OCI-LY7 (cell line): ENCODE measurements at regions not wholly inside any gene's neighbourhood (a gene's known extent, or its start where the extent isn't known, plus 50 kb on each side); places are given as distances from the start of the nearest gene placed in this dataset.

ENCODE experiments used
- BruUV-seq: library from RNA; stranded (reverse); fragments of 400-500 nt; replicated peaks from 2 replicates; lab custom pipeline; 2021; lab: Mats Ljungman, UMichigan
- CTCF ChIA-PET: fragments of 300-600 bp; sonication (Branson Sonifier 250); formaldehyde crosslinking; loops from one replicate; lab custom pipeline; 2022; ENCODE audit warnings: antibody characterized with exemption; ENCODE audit not compliant: unreplicated experiment; lab: Charles Lee
- POLR2A ChIA-PET: fragments of 300-600 bp; sonication (Branson Sonifier 250); formaldehyde crosslinking; loops from one replicate; lab custom pipeline; 2022; ENCODE audit warnings: antibody characterized with exemption; lab: Charles Lee
- DNase-seq: peaks from one replicate; pipeline ENCODE4 v3.0.0-alpha.2; 2015; ENCODE audit warnings: low spot score
- H2AFZ ChIP-seq: fragments of 200-600 bp; sonication (generic), shearing (Covaris generic); 2 replicates; pipeline ENCODE4 v1.6.1; 2014; ENCODE audit warnings: mild to moderate bottlenecking, antibody characterized with exemption, low read length, moderate library complexity
- H3K27ac ChIP-seq: fragments of 200-600 bp; sonication (generic); 2 replicates; pipeline ENCODE4 v1.5.1; 2014; ENCODE audit warnings: mixed run types, low read depth, mild to moderate bottlenecking, moderate library complexity, low read length, inconsistent platforms; ENCODE audit not compliant: poor library complexity, severe bottlenecking
- H3K36me3 ChIP-seq: fragments of 200-600 bp; sonication (generic); 2 replicates; pipeline ENCODE4 v1.6.1; 2014; ENCODE audit warnings: mild to moderate bottlenecking, antibody characterized with exemption, low read length, moderate library complexity, mixed read lengths; ENCODE audit not compliant: insufficient read depth
- H3K4me1 ChIP-seq: fragments of 200-600 bp; sonication (generic); 2 replicates; pipeline ENCODE4 v1.5.1; 2014; ENCODE audit warnings: mild to moderate bottlenecking, low read length; ENCODE audit not compliant: insufficient read depth, poor library complexity, severe bottlenecking
- H3K4me2 ChIP-seq: fragments of 200-600 bp; sonication (generic); 2 replicates; pipeline ENCODE4 v1.6.1; 2014; ENCODE audit warnings: mild to moderate bottlenecking, low read length
- H3K4me3 ChIP-seq: fragments of 200-600 bp; sonication (generic); 2 replicates; pipeline ENCODE4 v1.5.1; 2014; ENCODE audit warnings: mild to moderate bottlenecking, low read depth, low read length; ENCODE audit not compliant: poor library complexity, severe bottlenecking
- H3K79me2 ChIP-seq: fragments of 200-600 bp; sonication (generic); 2 replicates; pipeline ENCODE4 v1.6.1; 2016; ENCODE audit warnings: low read depth, mild to moderate bottlenecking, low read length, moderate library complexity, mixed read lengths; ENCODE audit not compliant: insufficient read depth
- H3K9me2 ChIP-seq: fragments of 200-600 bp; sonication (generic); 2 replicates; pipeline ENCODE4 v1.6.1; 2016; ENCODE audit warnings: mild to moderate bottlenecking, low read length, mixed read lengths; ENCODE audit not compliant: insufficient read depth
- H3K9me3 ChIP-seq: fragments of 200-600 bp; sonication (generic); 2 replicates; pipeline ENCODE4 v1.6.1; 2014; ENCODE audit warnings: mild to moderate bottlenecking, mixed run types, low read length, mixed read lengths
- H4K20me1 ChIP-seq: fragments of 200-600 bp; sonication (generic); 2 replicates; pipeline ENCODE4 v1.6.1; 2014; ENCODE audit warnings: mild to moderate bottlenecking, antibody characterized with exemption, low read length, moderate library complexity, mixed read lengths; ENCODE audit not compliant: insufficient read depth
- EZH2phosphoT487 ChIP-seq: fragments of 200-600 bp; sonication (generic); IDR thresholded peaks from 2 replicates; pipeline ENCODE4 v1.6.1; 2018; ENCODE audit warnings: low read depth, borderline replicate concordance, mild to moderate bottlenecking, mixed run types, antibody characterized with exemption, low read length, moderate library complexity, mixed read lengths
- intact Hi-C: fragments of 100-400 bp; cut with micrococcal nuclease; formaldehyde crosslinking; loops from one replicate; pipeline ENCODE4 v1.10.0; 2022; ENCODE audit not compliant: unreplicated experiment
- TF ChIP-seq, protein P1 (sequence below): fragments of 200-600 bp; sonication (generic); conservative IDR thresholded peaks from 2 replicates; pipeline ENCODE4 v1.5.1; 2014; ENCODE audit warnings: mild to moderate bottlenecking, antibody characterized with exemption, low read length, moderate library complexity, mixed read lengths

DNA sequence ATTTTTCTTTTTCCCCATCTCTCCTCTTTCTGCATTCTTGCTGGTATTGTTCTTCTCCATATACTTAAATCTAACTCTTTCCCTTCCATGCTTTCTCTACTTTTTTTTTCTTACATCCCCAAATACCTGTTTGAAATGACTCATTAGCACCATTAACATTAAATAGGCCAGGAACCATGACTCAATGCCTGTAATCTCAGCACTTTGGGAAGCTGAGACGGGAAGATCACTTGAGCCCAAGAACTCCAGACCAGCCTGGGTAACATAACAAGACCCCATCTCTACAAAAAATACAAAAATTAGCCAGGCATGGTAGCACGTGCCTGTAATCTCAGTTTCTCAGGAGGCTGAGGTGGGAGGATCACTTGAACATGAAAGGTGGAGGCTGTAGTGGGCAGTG is 1026.8 kb downstream of the GATA3 start:
- POLR2A ChIA-PET: interaction anchor here (0.6 kb wide), 1 partner anchor 1209 kb away, joined by 3 read pairs; no protein-coding TSS in a partner anchor
- intact Hi-C loops: no loop called here

DNA sequence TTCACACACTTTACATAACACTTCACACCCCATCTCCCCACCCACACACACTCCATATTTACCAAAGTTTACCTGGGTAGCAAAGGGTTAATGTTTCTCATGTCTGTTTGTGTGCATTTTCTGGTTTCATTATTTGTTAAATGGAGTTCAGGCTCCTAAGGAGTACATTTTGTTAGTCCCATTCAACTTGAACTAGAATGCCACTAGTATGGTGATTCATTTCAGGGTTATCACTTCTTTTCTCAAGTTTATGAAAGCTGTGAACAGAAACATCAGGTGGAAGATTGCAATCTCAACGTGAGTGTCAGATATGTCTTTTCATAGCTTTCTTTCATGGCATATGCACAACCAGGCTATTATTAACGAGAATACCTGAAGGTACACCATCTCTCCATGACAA is 1027.5 kb downstream of the GATA3 start:
- no peak overlapping the region for H2AFZ ChIP-seq
- no peaks in the 10 kb centered on the region for H3K36me3 ChIP-seq
- no peak for DNase-seq
- ChIA-PET CTCF (no interaction called here), POLR2A (interaction anchor here (0.6 kb wide), 1 partner anchor 1210 kb away, joined by 3 read pairs; no protein-coding TSS in a partner anchor)
- H3K27ac ChIP-seq: no peak overlapping the region
- no TSS peak for BruUV-seq
- H4K20me1 ChIP-seq: no peaks in the 10 kb centered on the region
- no peaks in the 10 kb centered on the region for H3K4me1 ChIP-seq
- intact Hi-C loops: no loop called here
- H3K4me3 ChIP-seq: no peak overlapping the region
- H3K9me3 ChIP-seq: no peaks in the 10 kb centered on the region
- H3K79me2 ChIP-seq: no peaks in the 10 kb centered on the region
- H3K9me2 ChIP-seq: no peaks in the 10 kb centered on the region
- TF ChIP-seq, protein P1, sequence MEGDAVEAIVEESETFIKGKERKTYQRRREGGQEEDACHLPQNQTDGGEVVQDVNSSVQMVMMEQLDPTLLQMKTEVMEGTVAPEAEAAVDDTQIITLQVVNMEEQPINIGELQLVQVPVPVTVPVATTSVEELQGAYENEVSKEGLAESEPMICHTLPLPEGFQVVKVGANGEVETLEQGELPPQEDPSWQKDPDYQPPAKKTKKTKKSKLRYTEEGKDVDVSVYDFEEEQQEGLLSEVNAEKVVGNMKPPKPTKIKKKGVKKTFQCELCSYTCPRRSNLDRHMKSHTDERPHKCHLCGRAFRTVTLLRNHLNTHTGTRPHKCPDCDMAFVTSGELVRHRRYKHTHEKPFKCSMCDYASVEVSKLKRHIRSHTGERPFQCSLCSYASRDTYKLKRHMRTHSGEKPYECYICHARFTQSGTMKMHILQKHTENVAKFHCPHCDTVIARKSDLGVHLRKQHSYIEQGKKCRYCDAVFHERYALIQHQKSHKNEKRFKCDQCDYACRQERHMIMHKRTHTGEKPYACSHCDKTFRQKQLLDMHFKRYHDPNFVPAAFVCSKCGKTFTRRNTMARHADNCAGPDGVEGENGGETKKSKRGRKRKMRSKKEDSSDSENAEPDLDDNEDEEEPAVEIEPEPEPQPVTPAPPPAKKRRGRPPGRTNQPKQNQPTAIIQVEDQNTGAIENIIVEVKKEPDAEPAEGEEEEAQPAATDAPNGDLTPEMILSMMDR: no peak
- no peak for TF ChIP-seq EZH2phosphoT487
- no peak overlapping the region for H3K4me2 ChIP-seq

More for the DNA sequence above, 1026.8 kb downstream of the GATA3 start:
- no peak overlapping the region for H3K27ac ChIP-seq
- no peaks in the 10 kb centered on the region for H3K4me1 ChIP-seq
- H2AFZ ChIP-seq: no peak overlapping the region
- H3K79me2 ChIP-seq: no peaks in the 10 kb centered on the region
- H3K4me2 ChIP-seq: no peak overlapping the region
- no peak for DNase-seq
- no TSS peak for BruUV-seq
- no peaks in the 10 kb centered on the region for H3K9me2 ChIP-seq
- TF ChIP-seq, protein P1: no peak
- TF ChIP-seq EZH2phosphoT487: no peak
- CTCF ChIA-PET: no interaction called here
- no peaks in the 10 kb centered on the region for H3K36me3 ChIP-seq
- no peaks in the 10 kb centered on the region for H4K20me1 ChIP-seq
- H3K9me3 ChIP-seq: no peaks in the 10 kb centered on the region
- H3K4me3 ChIP-seq: no peak overlapping the region

DNA sequence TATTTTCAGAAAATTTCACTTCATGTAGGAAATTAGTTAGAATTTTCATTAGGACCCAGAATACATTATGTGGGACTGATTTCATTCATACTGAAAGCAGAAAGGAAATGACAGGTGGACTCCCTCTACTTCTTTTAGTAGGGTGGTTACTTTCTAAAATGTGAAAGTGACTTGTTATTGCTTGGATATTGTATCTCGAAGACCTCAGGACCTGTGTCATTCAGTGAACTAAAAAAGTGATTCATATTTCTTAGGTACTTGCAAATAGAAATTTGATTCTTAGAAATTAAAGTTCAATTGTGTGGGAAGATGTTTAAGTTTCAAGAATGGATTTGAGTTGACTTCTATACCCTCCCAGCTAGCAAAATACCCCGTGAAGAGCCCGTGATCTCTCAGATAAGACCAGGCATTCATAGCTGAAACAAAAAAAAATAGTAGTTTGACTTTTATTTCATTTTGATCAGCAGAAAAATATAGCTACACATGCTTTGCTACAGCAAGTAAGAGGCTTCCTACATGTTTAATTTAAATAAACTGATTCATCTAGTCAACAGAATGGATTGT is 1037.1 kb downstream of the GATA3 start:
- no peak overlapping the region for H3K27ac ChIP-seq
- no peak overlapping the region for H2AFZ ChIP-seq
- no peaks in the 10 kb centered on the region for H3K9me3 ChIP-seq
- TF ChIP-seq, protein P1: no peak
- TF ChIP-seq EZH2phosphoT487: no peak
- H3K36me3 ChIP-seq: no peaks in the 10 kb centered on the region
- BruUV-seq: no TSS peak
- no peaks in the 10 kb centered on the region for H3K4me1 ChIP-seq
- CTCF ChIA-PET: no interaction called here
- intact Hi-C loops: no loop called here
- H3K4me3 ChIP-seq: no peak overlapping the region
- no peak overlapping the region for H3K4me2 ChIP-seq
- H3K9me2 ChIP-seq: no peaks in the 10 kb centered on the region
- POLR2A ChIA-PET: no interaction called here
- H4K20me1 ChIP-seq: no peaks in the 10 kb centered on the region
- no peaks in the 10 kb centered on the region for H3K79me2 ChIP-seq
- DNase-seq: no peak
